Tibial artery (tissue), 4 donors: ENCODE measurements at regions not wholly inside any gene's neighbourhood (a gene's known extent, or its start where the extent isn't known, plus 50 kb on each side); places are given as distances from the start of the nearest gene placed in this dataset.

Experiments used
- DNase-seq, 2 donors: peaks; one replicate each; pipeline ENCODE4 v3.0.0-alpha.2; 2019
- H3K27ac ChIP-seq, 2 donors: fragments of 200-600 bp; sonication (generic) in 1 of 2; 1 replicate in 1 of 2; 2 replicates in 1 of 2; pipeline ENCODE4 v1.5.1; 2018 to 2019; ENCODE audit warnings: mild to moderate bottlenecking in 1 of 2
- H3K27me3 ChIP-seq, 2 donors: fragments of 200-600 bp; sonication (generic) in 1 of 2; one replicate each; pipeline versions ENCODE4 v1.5.1 to v1.6.0; 2016 to 2019
- H3K36me3 ChIP-seq, 3 donors: fragments of 200-600 bp; sonication (generic) in 2 of 3; one replicate each; pipeline ENCODE4 v1.5.1; 2016 to 2019; ENCODE audit warnings: mild to moderate bottlenecking in 2 of 3
- H3K4me1 ChIP-seq, 4 donors: fragments of 200-600 bp; sonication (generic) in 2 of 4; 1 replicate in 3 of 4; 2 replicates in 1 of 4; pipeline ENCODE4 v1.5.1; 2016 to 2019
- H3K4me3 ChIP-seq, 2 donors: fragments of 200-600 bp; sonication (generic) in 1 of 2; 1 replicate in 1 of 2; 2 replicates in 1 of 2; pipeline ENCODE4 v1.5.1; 2018 to 2019; ENCODE audit warnings: mild to moderate bottlenecking in 2 of 2
- H3K9me3 ChIP-seq, 3 donors: fragments of 200-600 bp; sonication (generic) in 1 of 3; one replicate each; pipeline ENCODE4 v1.5.1; 2016 to 2019
- CTCF ChIP-seq, 2 experiments: fragments of 200-600 bp in 1 of 2; fragments of 450-650 bp in 1 of 2; IDR thresholded peaks; one replicate each; pipeline ENCODE4 v1.5.1; 2017 to 2019; ENCODE audit warnings: antibody characterized with exemption in 2 of 2, mild to moderate bottlenecking in 1 of 2, moderate library complexity in 1 of 2
- intact Hi-C: fragments of 100-400 bp; cut with DNase I; formaldehyde crosslinking; loops from one replicate; pipeline ENCODE4 v1.15.0; 2023; ENCODE audit warnings: low total_unique reads

- no peak for TF ChIP-seq CTCF (IDR thresholded peaks at IDR 0.05)
- intact Hi-C loops, result no loop called here
- Histone ChIP-seq H3K4me1 (no peaks in the 10 kb centered on the region), H3K9me3 (peaks cover 0 to 12% (median 11%) of the 10 kb centered on the region in 3 donors), H3K4me3 (no peak overlapping the region), H3K36me3 (no peaks in the 10 kb centered on the region), H3K27ac (no peak overlapping the region), H3K27me3 (peaks cover 0 to 13% of the 10 kb centered on the region in 2 donors)
- DNase-seq, result no peak
Measured at GRCh38 chr7:98679741-98680140, 62.7 kb downstream of the NPTX2 start.

GRCh38 chr7:98681511-98681910 is 64.4 kb downstream of the NPTX2 start:
- Histone ChIP-seq H3K27me3 (peaks cover 0 to 13% of the 10 kb centered on the region in 2 donors), H3K4me1 (no peaks in the 10 kb centered on the region), H3K36me3 (no peaks in the 10 kb centered on the region), H3K4me3 (no peak overlapping the region), H3K27ac (no peak overlapping the region), H3K9me3 (peaks cover 0 to 12% (median 11%) of the 10 kb centered on the region in 3 donors)
- TF ChIP-seq CTCF (IDR thresholded peaks at IDR 0.05), result no peak
- no peak for DNase-seq
- intact Hi-C loops, result no loop called here

- TF ChIP-seq CTCF (IDR thresholded peaks at IDR 0.05), result no peak
- Histone ChIP-seq H3K4me3 (no peak overlapping the region), H3K4me1 (no peaks in the 10 kb centered on the region), H3K27me3 (peaks cover 0 to 12% of the 10 kb centered on the region in 2 donors), H3K36me3 (no peaks in the 10 kb centered on the region), H3K9me3 (peaks cover 0 to 12% (median 11%) of the 10 kb centered on the region in 3 donors), H3K27ac (no peak overlapping the region)
- intact Hi-C loops, result no loop called here
- no peak for DNase-seq
Measured at GRCh38 chr7:98681951-98682350, 64.9 kb downstream of the NPTX2 start.

GRCh38 chr7:98683514-98683913 is 66.4 kb downstream of the NPTX2 start:
- intact Hi-C loops, result no loop called here
- no peaks in the 10 kb centered on the region for H3K4me1 ChIP-seq
- H3K27me3 ChIP-seq, result peaks cover 0 to 7% of the 10 kb centered on the region in 2 donors
- H3K9me3 ChIP-seq, result peaks cover 0 to 4% (median 0%) of the 10 kb centered on the region in 3 donors
- H3K27ac ChIP-seq, result no peak overlapping the region
- H3K4me3 ChIP-seq, result no peak overlapping the region
- TF ChIP-seq CTCF (IDR thresholded peaks at IDR 0.05), result no peak
- no peak for DNase-seq
- no peaks in the 10 kb centered on the region for H3K36me3 ChIP-seq

- Histone ChIP-seq H3K27me3 (peaks cover 0 to 7% of the 10 kb centered on the region in 2 donors), H3K4me1 (no peaks in the 10 kb centered on the region), H3K36me3 (no peaks in the 10 kb centered on the region), H3K4me3 (no peak overlapping the region), H3K27ac (no peak overlapping the region), H3K9me3 (peaks cover 0 to 4% (median 0%) of the 10 kb centered on the region in 3 donors)
- no peak for TF ChIP-seq CTCF (IDR thresholded peaks at IDR 0.05)
- intact Hi-C loops, result no loop called here
- DNase-seq, result no peak
Measured at GRCh38 chr7:98685541-98685940, 68.5 kb downstream of the NPTX2 start.
